ENCODE measurements at regions not wholly inside any gene's neighbourhood (a gene's known extent, or its start where the extent isn't known, plus 50 kb on each side); places are given as distances from the start of the nearest gene placed in this dataset.

DNA sequence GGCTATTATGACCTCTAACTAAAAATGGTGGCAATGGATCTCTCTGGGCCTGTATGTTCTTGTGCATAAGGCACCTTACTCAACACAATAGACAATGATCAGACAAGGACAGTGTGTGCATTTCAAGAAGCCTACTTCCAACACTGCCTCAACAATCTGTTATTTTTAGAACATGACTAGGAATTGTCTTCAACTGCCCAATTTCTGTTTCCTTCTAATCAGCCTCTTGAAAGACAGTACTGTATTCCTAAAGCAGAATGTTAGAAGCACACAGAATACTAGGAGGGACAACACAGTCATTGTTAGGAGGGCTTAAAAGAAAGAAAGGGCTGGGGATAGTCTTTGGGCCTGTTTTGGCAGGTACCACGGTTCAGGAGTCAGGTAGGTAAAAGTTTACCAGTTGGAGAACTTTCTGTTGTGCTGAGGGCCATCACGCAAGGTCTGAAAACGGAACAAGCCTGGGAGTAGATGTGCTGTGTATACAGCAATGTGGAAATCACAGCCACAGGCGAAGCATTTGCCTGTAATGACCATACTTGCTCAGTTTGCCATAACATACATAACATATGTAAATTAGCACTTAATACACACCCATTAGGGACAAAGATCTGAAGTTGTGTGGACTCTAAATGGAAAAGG is 100.8 kb upstream of the ATXN3L start:
- CTCF ChIA-PET: no interaction called here
- H3K4me1 Mint-ChIP-seq (ENCODE audit: low read depth): no peaks in the 10 kb centered on the region

DNA sequence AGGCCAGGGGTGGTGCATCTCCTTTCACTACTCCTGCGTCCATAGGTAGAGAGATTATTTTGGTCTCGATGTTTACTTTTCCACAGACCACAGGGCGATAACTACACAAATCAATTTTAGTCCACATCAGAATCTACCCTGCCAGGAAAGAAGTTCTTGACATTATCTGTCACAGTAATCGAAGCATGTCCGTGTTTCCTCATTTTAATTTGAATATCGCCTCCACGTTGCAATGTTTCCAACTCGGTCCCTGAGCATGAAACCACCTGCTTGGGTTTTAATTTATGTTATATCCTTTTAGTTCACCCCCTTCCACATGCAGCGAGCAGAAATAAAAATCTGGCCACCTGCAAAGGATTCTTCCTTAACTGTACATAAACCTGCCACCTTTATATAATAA is 100.1 kb upstream of the ATXN3L start:
- H3K27ac ChIP-seq (ENCODE audit: low read depth in 1 of 2, low read length in 2 of 2): no peak overlapping the region
- Mint-ChIP-seq H3K9me3 (no peaks in the 10 kb centered on the region), H3K4me1 (ENCODE audit: low read depth) (no peaks in the 10 kb centered on the region), H3K4me3 (no peak overlapping the region), H3K36me3 (ENCODE audit: low read depth) (no peaks in the 10 kb centered on the region), H3K27me3 (no peaks in the 10 kb centered on the region), H3K27ac (no peak overlapping the region)
- no peaks in the 10 kb centered on the region for H3K27me3 ChIP-seq (ENCODE audit: control insufficient read depth in 1 of 2, insufficient read depth in 2 of 2, low read length in 2 of 2)
- CTCF ChIA-PET: no interaction called here
- POLR2A ChIA-PET: no interaction called here
- DNase-seq: no peak
- H3K4me3 ChIP-seq (ENCODE audit: low read length): no peak overlapping the region
- H3K4me1 ChIP-seq (ENCODE audit: insufficient read depth, low read length): no peaks in the 10 kb centered on the region
- no peaks in the 10 kb centered on the region for H3K36me3 ChIP-seq (ENCODE audit: insufficient read depth, low read length)
- no peak for ATAC-seq (ENCODE audit: poor library complexity)
- intact Hi-C loops (cut with DNase I, micrococcal nuclease): no loop called here
- TF ChIP-seq, protein P1, sequence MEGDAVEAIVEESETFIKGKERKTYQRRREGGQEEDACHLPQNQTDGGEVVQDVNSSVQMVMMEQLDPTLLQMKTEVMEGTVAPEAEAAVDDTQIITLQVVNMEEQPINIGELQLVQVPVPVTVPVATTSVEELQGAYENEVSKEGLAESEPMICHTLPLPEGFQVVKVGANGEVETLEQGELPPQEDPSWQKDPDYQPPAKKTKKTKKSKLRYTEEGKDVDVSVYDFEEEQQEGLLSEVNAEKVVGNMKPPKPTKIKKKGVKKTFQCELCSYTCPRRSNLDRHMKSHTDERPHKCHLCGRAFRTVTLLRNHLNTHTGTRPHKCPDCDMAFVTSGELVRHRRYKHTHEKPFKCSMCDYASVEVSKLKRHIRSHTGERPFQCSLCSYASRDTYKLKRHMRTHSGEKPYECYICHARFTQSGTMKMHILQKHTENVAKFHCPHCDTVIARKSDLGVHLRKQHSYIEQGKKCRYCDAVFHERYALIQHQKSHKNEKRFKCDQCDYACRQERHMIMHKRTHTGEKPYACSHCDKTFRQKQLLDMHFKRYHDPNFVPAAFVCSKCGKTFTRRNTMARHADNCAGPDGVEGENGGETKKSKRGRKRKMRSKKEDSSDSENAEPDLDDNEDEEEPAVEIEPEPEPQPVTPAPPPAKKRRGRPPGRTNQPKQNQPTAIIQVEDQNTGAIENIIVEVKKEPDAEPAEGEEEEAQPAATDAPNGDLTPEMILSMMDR (IDR thresholded peaks at IDR 0.05): no peak
- H3K9me3 ChIP-seq (ENCODE audit: control insufficient read depth in 1 of 2, insufficient read depth in 1 of 2, low read length in 2 of 2): peaks cover 0 to 3% of the 10 kb centered on the region in 2 experiments

More for the DNA sequence above, 100.8 kb upstream of the ATXN3L start:
- Histone ChIP-seq H3K27me3 (ENCODE audit: control insufficient read depth in 1 of 2, insufficient read depth in 2 of 2, low read length in 2 of 2) (no peaks in the 10 kb centered on the region), H3K4me3 (ENCODE audit: low read length) (no peak overlapping the region), H3K4me1 (ENCODE audit: insufficient read depth, low read length) (no peaks in the 10 kb centered on the region), H3K9me3 (ENCODE audit: control insufficient read depth in 1 of 2, insufficient read depth in 1 of 2, low read length in 2 of 2) (peaks cover 0 to 6% of the 10 kb centered on the region in 2 experiments), H3K27ac (ENCODE audit: low read depth in 1 of 2, low read length in 2 of 2) (no peak overlapping the region), H3K36me3 (ENCODE audit: insufficient read depth, low read length) (no peaks in the 10 kb centered on the region)
- POLR2A ChIA-PET: no interaction called here
- H3K4me3 Mint-ChIP-seq: no peak overlapping the region
- no peaks in the 10 kb centered on the region for H3K27me3 Mint-ChIP-seq
- TF ChIP-seq, protein P1 (IDR thresholded peaks at IDR 0.05): no peak
- no peak for ATAC-seq (ENCODE audit: poor library complexity)
- no peak for DNase-seq
- intact Hi-C loops (cut with DNase I, micrococcal nuclease): no loop called here
- no peaks in the 10 kb centered on the region for H3K36me3 Mint-ChIP-seq (ENCODE audit: low read depth)
- H3K9me3 Mint-ChIP-seq: no peaks in the 10 kb centered on the region
- no peak overlapping the region for H3K27ac Mint-ChIP-seq

- TF ChIP-seq, protein P1 (IDR thresholded peaks at IDR 0.05): no peak
- H3K4me3 Mint-ChIP-seq: no peak overlapping the region
- no peaks in the 10 kb centered on the region for H3K4me1 ChIP-seq (ENCODE audit: insufficient read depth, low read length)
- no peaks in the 10 kb centered on the region for H3K27me3 ChIP-seq (ENCODE audit: control insufficient read depth in 1 of 2, insufficient read depth in 2 of 2, low read length in 2 of 2)
- ChIA-PET POLR2A (no interaction called here), CTCF (no interaction called here)
- no peaks in the 10 kb centered on the region for H3K4me1 Mint-ChIP-seq (ENCODE audit: low read depth)
- H3K36me3 Mint-ChIP-seq (ENCODE audit: low read depth): no peaks in the 10 kb centered on the region
- no peaks in the 10 kb centered on the region for H3K9me3 ChIP-seq (ENCODE audit: control insufficient read depth in 1 of 2, insufficient read depth in 1 of 2, low read length in 2 of 2)
- no peaks in the 10 kb centered on the region for H3K36me3 ChIP-seq (ENCODE audit: insufficient read depth, low read length)
- ATAC-seq (ENCODE audit: poor library complexity) (no peak), DNase-seq (no peak)
- H3K4me3 ChIP-seq (ENCODE audit: low read length): no peak overlapping the region
- no peaks in the 10 kb centered on the region for H3K9me3 Mint-ChIP-seq
- no peak overlapping the region for H3K27ac ChIP-seq (ENCODE audit: low read depth in 1 of 2, low read length in 2 of 2)
- intact Hi-C loops (cut with DNase I, micrococcal nuclease): no loop called here
- H3K27me3 Mint-ChIP-seq: no peaks in the 10 kb centered on the region
- H3K27ac Mint-ChIP-seq: no peak overlapping the region
Observed at GRCh38 chrX:13419276-13419675, 99.4 kb upstream of the ATXN3L start.
